Mucosa of descending colon (tissue), 3 donors: ENCODE measurements at regions not wholly inside any gene's neighbourhood (a gene's known extent, or its start where the extent isn't known, plus 50 kb on each side); places are given as distances from the start of the nearest gene placed in this dataset.

ENCODE experiments used
- ATAC-seq: fragments of 200-7000 bp; cut with Tn5 transposase; one replicate; pipeline ENCODE4 v1.9.1; 2020; ENCODE audit warnings: mild to moderate bottlenecking, moderate library complexity
- DNase-seq, 3 donors: peaks; one replicate each; pipeline ENCODE4 v3.0.0-alpha.2; 2020
- H3K36me3 ChIP-seq: fragments of 200-600 bp; one replicate; pipeline ENCODE4 v1.8.0; 2021; ENCODE audit warnings: low read depth, mild to moderate bottlenecking
- H3K4me1 ChIP-seq: fragments of 200-600 bp; one replicate; pipeline ENCODE4 v1.8.0; 2021; ENCODE audit warnings: low read depth, mild to moderate bottlenecking
- H3K4me3 ChIP-seq: fragments of 200-600 bp; one replicate; pipeline ENCODE4 v1.8.0; 2021; ENCODE audit warnings: mild to moderate bottlenecking
- H3K9me3 ChIP-seq: fragments of 200-600 bp; one replicate; pipeline ENCODE4 v1.8.0; 2021; ENCODE audit warnings: mild to moderate bottlenecking
- intact Hi-C, 2 donors: fragments of 100-400 bp; cut with DNase I in 1 of 2; cut with micrococcal nuclease in 1 of 2; formaldehyde crosslinking; loops; one replicate each; pipeline versions ENCODE4 v1.11.0 to v1.11.1; 2022; cut with DNase I, micrococcal nuclease
- TF ChIP-seq, protein P1 (sequence below): fragments of 200-600 bp; IDR thresholded peaks from one replicate; pipeline ENCODE4 v1.8.0; 2022; ENCODE audit warnings: antibody characterized with exemption, mild to moderate bottlenecking
- donor health status: DM: no; HTN: no; CAD: no; lungs with moderate emphysema.
- donor health status: DM: no; HTN: no; CAD: no.
- donor health status: DM: no; HTN: yes; CAD: no.

DNA sequence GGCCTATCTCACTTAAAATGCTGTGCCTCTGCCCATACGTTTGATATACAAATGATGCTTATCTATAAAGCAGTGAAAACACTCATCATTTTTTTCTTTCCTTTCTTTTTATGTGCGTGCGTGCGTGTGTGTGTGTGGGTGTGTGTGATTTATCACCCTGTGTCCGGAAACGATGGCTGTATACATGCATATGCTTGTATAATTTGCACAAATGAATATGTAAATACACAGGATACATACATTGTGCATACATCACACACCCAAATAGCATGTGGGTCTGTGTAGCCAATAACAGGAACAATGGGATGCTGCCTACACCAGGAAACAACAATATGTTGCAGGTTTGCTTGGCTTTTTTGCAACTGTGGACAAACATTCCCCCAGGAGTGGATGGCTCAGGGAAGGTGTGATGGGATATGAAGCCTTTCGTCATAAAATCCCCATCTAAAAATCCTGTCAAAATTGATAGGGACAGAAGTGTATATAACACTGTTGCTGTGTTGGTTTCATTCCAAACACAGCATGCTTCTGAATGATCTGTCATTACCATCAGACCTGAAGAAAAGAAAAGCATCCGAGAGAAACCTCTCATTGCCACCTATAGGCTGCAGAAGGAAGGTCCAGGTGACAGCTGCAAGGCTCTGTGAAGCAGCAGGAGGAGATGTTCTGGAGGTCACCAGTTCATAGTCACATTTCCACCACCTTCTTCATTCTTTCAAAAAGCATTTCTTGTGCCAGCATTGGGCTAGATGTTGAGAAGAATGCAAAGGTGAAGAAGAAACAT, 503.9 kb upstream of the NR2F2 start:
- intact Hi-C loops = no loop called here
- H3K4me3 ChIP-seq = no peak overlapping the region
- no peak for DNase-seq
- TF ChIP-seq, protein P1, sequence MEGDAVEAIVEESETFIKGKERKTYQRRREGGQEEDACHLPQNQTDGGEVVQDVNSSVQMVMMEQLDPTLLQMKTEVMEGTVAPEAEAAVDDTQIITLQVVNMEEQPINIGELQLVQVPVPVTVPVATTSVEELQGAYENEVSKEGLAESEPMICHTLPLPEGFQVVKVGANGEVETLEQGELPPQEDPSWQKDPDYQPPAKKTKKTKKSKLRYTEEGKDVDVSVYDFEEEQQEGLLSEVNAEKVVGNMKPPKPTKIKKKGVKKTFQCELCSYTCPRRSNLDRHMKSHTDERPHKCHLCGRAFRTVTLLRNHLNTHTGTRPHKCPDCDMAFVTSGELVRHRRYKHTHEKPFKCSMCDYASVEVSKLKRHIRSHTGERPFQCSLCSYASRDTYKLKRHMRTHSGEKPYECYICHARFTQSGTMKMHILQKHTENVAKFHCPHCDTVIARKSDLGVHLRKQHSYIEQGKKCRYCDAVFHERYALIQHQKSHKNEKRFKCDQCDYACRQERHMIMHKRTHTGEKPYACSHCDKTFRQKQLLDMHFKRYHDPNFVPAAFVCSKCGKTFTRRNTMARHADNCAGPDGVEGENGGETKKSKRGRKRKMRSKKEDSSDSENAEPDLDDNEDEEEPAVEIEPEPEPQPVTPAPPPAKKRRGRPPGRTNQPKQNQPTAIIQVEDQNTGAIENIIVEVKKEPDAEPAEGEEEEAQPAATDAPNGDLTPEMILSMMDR = no peak
- H3K9me3 ChIP-seq = no peaks in the 10 kb centered on the region
- H3K36me3 ChIP-seq = no peaks in the 10 kb centered on the region
- ATAC-seq = no peak
- no peaks in the 10 kb centered on the region for H3K4me1 ChIP-seq

DNA sequence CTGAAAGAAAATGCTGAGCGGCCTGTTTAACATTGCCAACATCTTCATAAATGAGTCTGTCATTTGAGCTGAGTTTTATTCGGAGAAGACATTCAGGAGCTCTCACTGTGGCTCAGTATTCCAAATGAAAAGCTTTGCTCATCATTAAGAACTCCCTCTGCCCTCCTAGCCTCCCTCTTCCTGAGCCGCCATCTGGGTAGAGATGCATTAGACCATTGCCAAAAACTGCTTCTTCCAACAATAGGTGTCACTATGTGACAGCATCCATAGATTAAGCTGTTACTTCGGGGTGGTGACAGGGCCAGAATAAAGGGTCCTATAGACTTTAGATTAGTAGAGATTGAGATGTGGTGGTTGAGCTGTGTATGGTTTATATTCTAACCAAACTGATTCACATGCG, 501.4 kb upstream of the NR2F2 start:
- no peaks in the 10 kb centered on the region for H3K9me3 ChIP-seq
- H3K4me1 ChIP-seq = no peaks in the 10 kb centered on the region
- DNase-seq (no peak), ATAC-seq (no peak)
- no peaks in the 10 kb centered on the region for H3K36me3 ChIP-seq
- intact Hi-C loops = no loop called here
- no peak overlapping the region for H3K4me3 ChIP-seq
- TF ChIP-seq, protein P1 = no peak

DNA sequence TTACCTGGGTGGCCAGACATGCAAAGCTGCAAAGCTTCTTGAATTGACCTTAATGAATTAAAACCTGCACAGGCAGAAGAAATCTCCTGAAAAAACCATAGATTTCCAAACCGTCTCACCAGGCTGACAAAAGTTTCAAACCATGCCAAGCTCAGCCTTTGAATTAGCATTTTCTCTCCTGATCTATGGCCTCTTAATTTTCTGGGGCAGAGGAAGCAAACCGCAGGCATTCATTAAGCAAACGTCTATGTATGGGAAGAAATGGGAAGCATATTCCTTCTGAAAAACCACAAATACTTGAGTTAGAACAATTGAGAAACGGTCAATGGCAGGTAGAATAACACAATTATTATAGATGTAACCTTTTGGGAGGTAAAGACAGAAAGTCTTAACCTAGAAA, 500.2 kb upstream of the NR2F2 start:
- Histone ChIP-seq H3K9me3 (no peaks in the 10 kb centered on the region), H3K4me1 (no peaks in the 10 kb centered on the region), H3K36me3 (no peaks in the 10 kb centered on the region), H3K4me3 (no peak overlapping the region)
- intact Hi-C loops = no loop called here
- no peak for DNase-seq
- TF ChIP-seq, protein P1 = no peak
- ATAC-seq = no peak

DNA sequence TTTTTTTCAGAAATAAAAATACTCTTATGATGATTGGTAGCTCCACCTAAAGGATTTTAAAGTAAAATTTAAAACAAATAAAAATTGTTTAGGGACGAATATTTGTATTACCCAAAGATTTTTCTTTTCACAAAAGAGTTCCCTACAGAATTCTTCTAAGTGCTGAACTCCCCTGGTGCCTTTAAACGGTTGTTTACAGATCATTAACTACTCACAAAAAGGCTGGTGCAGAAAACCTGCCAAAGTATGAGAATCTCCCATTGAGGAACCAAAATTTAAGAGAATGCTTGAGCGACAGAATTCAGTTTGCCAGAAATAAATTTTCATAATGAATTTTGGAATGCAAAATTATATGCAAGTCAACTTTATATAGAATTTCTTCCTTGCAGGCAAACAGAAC, 497.8 kb upstream of the NR2F2 start:
- TF ChIP-seq, protein P1 = no peak
- H3K9me3 ChIP-seq = no peaks in the 10 kb centered on the region

DNA sequence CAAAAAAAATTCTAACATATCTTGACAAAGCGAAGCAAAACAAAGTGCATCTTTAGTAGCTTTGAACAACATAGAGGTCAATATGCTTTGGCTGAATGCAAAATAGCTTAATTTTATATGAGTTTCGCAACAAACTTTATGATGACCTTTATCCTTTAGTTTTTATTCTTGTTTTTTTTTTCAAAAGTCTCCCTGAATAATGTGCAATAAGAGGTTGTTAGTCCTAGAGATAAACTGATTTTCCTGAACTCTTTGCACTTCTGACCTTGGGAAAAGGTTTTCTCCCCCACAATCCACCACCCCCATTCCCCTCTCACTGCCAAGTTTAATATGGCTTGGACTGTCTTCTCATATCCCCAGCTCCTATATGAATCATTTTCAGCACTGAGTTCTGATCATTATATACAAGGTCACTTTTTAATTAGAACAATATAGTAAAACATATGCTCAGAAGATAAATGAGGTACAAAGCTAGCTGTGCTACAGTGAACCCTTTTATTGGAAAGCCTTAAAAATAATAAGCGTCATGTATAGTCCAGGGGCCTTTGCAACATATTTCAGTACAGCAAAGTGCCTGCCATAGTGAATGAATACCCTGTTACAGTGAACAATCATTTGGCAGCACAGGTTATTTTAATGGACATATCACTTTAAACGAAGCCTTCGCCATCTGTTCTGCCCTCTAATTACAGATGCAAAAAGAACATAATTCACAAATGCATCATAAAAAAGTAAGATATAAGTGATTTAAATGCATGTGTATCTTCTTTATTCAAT, 496.3 kb upstream of the NR2F2 start:
- DNase-seq = no peak
- Histone ChIP-seq H3K4me1 (no peaks in the 10 kb centered on the region), H3K9me3 (no peaks in the 10 kb centered on the region), H3K36me3 (no peaks in the 10 kb centered on the region), H3K4me3 (no peak overlapping the region)
- intact Hi-C loops = no loop called here
- TF ChIP-seq, protein P1 = no peak
- ATAC-seq = no peak

More for the DNA sequence above, 497.8 kb upstream of the NR2F2 start:
- Histone ChIP-seq H3K4me1 (no peaks in the 10 kb centered on the region), H3K4me3 (no peak overlapping the region), H3K36me3 (no peaks in the 10 kb centered on the region)
- DNase-seq (no peak), ATAC-seq (no peak)
- intact Hi-C loops = no loop called here
